ENCODE measurements at regions not wholly inside any gene's neighbourhood (a gene's known extent, or its start where the extent isn't known, plus 50 kb on each side); places are given as distances from the start of the nearest gene placed in this dataset.

DNA sequence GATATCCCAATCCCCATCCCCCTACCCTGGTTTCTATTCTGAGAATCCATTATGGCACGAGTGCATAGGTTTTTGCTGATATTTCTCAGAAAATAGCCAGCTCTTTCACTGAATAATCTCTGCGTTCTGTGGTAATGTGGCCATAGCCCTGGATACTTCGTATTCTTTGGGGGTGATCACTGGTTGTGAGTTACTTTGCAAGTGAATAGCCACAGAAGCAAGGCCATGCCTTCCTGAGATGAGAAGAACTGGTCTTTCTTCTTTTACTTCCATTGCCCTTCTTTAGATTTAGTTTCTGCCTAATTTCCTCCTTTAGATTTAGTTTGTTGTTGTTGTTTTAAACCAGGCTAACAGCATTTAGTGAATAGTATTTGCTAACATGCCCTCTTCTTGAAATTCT, 323.4 kb downstream of the CDC14C start:
- DNase-seq (ENCODE audit: low read depth), result no peak

- DNase-seq (ENCODE audit: low read depth), result no peak
Observed at GRCh38 chr7:49255054-49255453, 330.7 kb downstream of the CDC14C start.

DNA sequence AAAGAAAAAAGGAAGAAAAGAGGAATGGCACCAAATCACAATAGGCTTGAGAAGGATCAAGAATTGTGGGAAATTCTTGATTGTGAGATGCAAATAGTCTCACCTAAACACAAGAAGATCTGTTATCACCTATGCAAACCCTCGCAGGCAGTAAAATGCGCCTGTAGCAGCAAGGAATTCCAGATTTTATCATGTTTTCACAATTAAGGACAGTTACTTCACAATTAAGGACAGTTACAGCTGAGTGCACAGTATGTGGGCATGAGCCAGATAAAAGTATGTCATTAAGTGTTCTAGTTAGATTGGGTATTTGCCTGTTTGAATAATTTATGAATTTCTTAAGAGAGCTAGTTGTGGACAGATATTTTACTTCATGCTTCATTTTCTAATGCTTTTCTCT, 336.2 kb downstream of the CDC14C start:
- DNase-seq (ENCODE audit: low read depth), result no peak

GRCh38 chr7:49261928-49262327, 337.6 kb downstream of the CDC14C start:
- no peak for DNase-seq (ENCODE audit: low read depth)

DNA sequence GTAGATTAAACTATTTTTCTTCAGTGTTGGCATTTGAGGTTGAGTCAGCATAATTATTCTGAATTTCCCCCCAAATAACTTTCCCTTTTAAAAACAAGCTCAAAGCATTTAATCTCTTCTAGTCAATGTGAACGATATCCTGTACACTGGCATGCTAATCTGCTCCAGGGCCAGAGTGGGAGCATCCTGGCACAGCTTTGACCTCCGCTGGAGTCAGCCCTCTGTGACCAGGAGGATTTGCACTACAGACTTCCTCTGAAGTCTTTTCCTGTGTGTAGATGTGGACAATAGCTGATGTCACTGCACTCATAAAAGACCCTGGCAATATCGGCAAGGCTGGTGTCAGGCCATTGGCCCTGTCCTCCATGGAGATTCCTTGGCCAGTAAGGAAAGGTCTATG, 340.2 kb downstream of the CDC14C start:
- DNase-seq (ENCODE audit: low read depth), result no peak

DNA sequence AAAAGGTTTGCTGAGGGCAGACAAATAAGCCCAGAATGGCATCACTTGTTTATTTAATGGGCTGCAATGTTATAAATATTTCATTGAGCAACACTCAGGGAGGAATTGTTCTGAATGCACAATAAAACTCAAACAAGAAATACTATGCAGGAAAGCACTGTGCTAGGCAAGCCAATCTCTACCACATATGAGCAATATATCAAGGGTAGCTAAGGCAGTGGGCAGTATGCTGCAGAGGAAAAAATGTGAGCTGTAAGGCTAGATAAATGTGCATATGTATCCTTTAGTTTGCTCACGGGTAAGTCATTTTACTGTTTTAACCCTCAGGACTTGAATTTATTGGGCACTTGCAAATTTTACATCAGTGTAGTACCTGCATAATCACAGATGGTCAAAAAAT, 349.6 kb downstream of the CDC14C start:
- no peak for DNase-seq (ENCODE audit: low read depth)

DNA sequence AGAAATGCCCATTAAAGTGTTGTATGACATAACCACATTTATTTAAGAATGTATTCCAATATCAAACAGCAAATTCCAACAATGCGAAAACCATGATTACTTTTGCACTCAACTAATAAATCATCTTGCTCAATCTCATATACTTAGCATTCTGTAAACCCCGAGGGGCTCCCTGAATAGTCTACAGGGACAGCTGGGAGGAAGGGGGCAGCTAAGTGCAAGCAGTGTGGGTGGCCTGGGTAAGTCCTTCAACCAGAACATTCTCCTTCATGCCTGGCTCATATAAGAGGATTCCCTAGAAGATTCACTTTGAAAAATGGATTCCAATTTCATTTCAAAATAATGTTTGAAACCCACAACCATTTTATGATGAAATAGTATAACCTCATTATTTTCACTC, 355.5 kb downstream of the CDC14C start:
- DNase-seq (ENCODE audit: low read depth), result no peak

GRCh38 chr7:49287653-49288052, 363.3 kb downstream of the CDC14C start:
- DNase-seq (ENCODE audit: low read depth), result no peak

DNA sequence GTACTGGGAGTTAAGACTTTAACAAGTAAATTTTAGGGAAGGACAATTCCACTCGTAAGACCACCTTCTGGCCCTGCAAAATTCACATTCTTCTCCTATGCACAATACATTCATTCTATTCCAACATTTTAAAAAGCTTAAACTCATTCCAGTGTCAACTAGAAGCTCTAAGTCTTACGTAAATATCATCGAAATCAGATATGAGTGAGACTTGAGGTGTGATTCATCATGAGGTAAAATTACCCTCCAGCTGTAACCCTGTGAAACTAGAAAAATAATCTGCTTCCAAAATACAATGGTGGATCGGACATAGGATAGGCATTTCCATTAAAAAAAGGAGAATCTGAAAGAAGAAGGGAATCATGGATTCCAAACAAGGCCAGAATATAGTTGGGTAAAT, 370.3 kb downstream of the CDC14C start:
- DNase-seq (ENCODE audit: low read depth), result no peak

DNA sequence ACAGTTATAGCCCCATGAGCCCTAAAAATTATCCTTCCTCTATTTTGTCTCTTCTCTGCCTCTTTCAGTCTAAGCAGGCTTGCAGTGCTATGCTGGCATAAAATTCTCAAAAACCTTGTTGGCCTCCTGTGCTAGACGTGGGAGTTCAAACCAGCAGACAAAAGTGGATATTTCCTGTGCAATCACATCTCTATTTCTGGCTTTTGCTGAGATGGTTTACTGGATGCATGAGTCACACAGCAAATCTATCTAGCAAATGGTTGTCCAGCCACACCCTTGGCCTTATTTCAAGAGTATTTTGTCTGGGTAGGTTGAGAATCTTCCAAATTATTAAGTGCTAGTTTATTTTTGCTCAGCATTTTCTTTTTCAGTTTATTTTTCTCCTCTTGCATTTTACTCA, 370.8 kb downstream of the CDC14C start:
- no peak for DNase-seq (ENCODE audit: low read depth)

DNA sequence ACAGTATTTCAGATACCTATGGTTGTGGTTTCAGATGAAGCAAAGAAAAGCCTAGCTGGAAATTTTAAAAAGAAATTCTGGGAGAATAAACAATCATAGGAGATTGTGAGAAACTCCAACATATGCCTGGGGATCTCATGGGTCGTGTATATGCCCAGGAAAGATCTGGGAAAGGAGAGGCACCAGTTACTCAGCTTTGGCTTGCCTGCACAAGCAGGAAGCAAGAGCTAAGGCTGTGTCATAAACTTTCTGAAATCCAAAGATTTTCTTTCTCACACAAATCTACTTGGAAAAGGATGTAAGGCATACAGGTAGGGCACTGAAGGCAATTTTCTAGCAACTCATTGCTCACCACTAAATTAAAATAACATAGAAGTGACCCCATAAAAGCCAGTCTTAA, 373.6 kb downstream of the CDC14C start:
- no peak for DNase-seq (ENCODE audit: low read depth)

- DNase-seq (ENCODE audit: low read depth), result no peak
Observed at GRCh38 chr7:49308787-49309186, 384.4 kb downstream of the CDC14C start.

GRCh38 chr7:49320083-49320482, 395.7 kb downstream of the CDC14C start:
- no peak for DNase-seq (ENCODE audit: low read depth)

- DNase-seq (ENCODE audit: low read depth), result no peak
Observed at GRCh38 chr7:49321843-49322242, 397.5 kb downstream of the CDC14C start.

DNA sequence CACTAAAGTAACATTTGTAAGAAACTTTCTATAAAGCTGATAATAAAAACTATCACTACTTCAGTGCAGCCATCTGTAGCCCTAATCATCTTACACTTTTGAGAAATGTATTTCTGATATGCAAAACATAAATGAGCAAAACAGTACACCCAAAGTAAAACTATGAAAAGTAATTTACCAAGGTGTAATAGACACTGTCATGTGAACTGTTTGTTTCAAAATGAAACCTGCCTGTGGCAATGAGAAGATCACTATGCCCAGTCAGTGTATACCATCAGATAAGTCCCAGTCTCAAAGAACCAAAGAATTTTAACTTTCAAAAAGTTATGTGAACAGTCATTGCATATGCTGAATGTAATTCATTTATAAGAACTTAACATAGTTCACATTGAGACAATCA, 398.1 kb downstream of the CDC14C start:
- no peak for DNase-seq (ENCODE audit: low read depth)

DNA sequence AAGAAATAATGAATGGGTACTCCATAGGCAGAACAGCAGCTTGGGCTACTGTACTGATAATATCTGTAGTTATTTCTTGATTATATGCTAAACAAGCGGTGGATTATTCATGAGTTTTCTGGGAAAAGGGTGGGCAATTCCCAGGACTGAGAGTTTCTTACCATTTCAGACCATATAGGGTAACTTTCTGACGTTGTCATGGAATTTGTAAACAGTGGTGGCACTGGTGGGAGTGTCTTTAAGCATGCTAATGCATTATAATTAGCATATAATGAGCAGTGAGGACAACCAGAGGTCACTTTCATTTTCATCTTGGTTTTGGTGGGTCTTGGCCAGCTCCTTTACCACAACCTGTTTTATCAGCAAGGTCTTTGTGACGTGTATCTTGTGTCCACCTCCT, 399.7 kb downstream of the CDC14C start:
- DNase-seq (ENCODE audit: low read depth), result no peak

GRCh38 chr7:49324707-49325106, 400.4 kb downstream of the CDC14C start:
- no peak for DNase-seq (ENCODE audit: low read depth)

DNA sequence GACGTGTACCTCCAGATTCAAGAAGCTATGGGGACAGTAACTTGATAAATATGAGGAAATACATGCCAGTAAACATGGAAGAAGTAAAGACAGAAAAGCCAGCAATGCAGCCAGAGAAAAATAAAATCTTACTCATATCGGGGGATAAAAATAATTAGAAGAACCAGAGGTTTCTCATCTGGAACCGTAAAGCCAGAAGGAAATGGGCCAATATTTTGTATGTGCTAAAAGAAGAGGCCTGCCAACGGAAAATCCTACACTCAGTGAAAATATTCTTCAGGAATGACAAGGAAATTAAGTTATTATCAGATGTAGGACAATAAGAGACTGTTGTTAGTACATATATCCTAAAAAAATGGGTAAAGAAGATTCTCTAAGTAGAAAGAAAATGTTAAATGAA, 401.2 kb downstream of the CDC14C start:
- DNase-seq (ENCODE audit: low read depth), result no peak

GRCh38 chr7:49327155-49327554, 402.8 kb downstream of the CDC14C start:
- no peak for DNase-seq (ENCODE audit: low read depth)

DNA sequence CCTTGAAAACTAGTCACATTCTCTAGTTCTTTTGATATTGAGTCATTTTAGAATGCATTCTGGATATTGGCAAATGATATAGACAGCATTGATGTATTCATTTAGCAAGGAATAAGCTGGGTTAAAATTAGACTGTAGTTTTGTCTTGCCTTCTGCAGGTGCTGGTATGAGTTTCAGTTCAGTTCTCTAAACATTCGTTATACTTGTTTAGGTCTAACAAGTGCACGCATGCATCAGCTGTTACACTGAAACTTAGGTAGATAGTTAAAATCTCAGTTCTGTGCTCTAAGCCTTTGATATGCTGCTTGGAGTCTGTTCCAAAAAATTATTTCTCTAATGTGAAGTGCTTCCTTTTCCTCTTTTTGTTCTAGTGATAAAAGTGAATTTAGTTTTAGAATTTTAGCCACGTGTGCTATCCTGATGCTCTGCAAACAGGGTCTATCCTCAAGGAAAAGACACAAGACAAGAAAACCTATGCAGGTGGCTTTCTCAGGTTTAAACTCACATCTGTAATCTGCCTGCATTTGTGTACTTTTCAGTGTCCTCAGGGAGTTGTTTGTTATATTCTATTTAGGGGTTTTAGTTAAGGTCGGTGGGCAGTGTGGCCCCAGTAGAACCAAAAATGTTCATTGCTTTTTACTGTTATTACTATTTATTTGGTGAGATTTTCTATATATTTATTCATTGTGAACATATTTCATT, 409.0 kb downstream of the CDC14C start:
- DNase-seq (ENCODE audit: low read depth), result no peak

GRCh38 chr7:49341849-49342248, 417.5 kb downstream of the CDC14C start:
- DNase-seq (ENCODE audit: low read depth), result no peak

- DNase-seq (ENCODE audit: low read depth), result no peak
Observed at GRCh38 chr7:49344556-49344955, 420.2 kb downstream of the CDC14C start.

DNA sequence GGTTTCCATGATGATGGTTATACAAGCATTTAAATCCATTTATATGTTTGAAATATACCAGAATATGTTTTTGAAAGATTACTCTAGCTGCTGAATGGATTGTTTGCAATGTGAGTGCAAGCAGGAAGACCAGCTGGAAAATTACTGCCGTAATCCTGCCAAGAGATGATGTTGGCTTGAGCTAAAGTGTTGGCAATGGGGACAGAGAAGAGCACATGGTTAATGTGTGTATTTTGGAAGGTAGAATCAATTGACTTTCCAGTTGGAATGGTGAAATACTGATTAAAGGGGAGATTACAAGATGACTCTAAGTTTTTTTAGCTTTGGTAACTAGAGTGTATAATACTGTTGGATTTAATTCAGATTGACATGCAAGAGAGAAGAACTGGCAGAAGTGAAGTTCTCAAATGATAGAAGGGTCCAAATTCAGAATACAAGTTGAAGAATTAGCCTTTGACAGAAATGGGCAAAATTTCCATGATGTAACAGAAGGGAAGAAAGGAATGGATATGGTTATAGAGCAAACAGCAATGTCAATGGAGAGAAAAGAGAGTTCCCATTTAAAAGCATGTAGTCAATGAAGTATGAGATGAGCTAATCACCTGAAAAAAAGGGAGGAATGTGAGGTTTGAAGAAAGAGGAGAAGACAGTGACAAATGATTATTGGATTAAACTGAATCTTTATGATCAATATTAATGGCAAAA, 422.0 kb downstream of the CDC14C start:
- peak; percentile 85 for DNase-seq (ENCODE audit: low read depth)

DNA sequence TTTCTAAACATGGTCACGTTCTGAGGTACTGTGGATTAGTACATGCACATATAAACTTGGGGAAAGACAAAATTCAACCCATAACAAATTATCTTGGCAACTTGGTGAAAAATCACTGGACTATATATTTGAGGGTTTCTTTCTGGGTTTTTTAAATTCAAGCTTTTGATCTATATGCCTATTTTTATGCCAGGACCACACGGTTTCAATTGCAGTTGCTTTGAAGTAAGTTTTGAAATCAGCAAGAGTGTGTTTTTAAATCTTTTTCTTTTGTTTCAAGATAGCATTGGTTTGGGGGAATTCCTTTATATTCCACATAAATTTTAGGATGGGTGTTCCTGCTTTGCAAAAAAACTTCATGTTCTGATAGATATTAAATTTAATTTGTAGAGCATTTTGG, 406.4 kb upstream of the VWC2 start:
- DNase-seq (ENCODE audit: low read depth), result no peak
